ENCODE measurements at regions not wholly inside any gene's neighbourhood (a gene's known extent, or its start where the extent isn't known, plus 50 kb on each side); places are given as distances from the start of the nearest gene placed in this dataset.

DNA sequence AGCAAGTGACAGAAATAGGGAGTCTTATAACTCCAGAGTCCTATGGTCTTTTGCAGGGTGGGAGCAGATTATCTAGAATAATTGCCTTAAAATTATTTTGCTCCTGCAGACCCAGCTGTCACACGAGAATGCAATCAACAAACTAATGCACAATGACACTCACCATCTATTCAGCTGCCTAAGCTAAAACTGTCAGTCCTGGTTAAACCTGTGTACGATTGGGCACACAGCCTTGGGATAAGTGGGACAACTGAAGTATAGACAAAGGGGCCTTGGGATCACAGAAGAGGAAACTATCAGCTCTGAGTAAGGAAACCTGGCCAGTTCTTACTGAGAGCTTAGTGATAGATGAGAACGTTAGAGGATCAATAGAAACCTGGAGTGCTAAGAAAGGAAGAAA is 595.9 kb upstream of the KIRREL3 start:
- no peaks in the 10 kb centered on the region for H4K20me1 ChIP-seq (replicated peaks; ENCODE audit: insufficient read depth)
- DNase-seq (ENCODE audit: low spot score) = no peak
- Mint-ChIP-seq H3K4me3 (no peak overlapping the region), H3K4me1 (peaks cover 6% of the 10 kb centered on the region), H3K27ac (no peak overlapping the region), H3K36me3 (ENCODE audit: low read depth) (no peaks in the 10 kb centered on the region), H3K27me3 (ENCODE audit: insufficient read depth, low read depth, poor library complexity) (peaks cover 2% of the 10 kb centered on the region), H3K9me3 (no peaks in the 10 kb centered on the region)
- H3K9me2 ChIP-seq (ENCODE audit: insufficient read depth) = peaks cover 9% of the 10 kb centered on the region
- no peaks in the 10 kb centered on the region for H3K79me2 ChIP-seq (replicated peaks; ENCODE audit: insufficient read depth)
- no peak overlapping the region for H3K4me2 ChIP-seq
- H2AFZ ChIP-seq = no peak overlapping the region
- no peak overlapping the region for H3K4me3 ChIP-seq
- TF ChIP-seq ZNF114 (CRISPR knock-in tag; IDR thresholded peaks at IDR 0.05) (no peak), CREB1 (CRISPR knock-in tag; IDR thresholded peaks at IDR 0.05; ENCODE audit: low read depth) (no peak), STAT1 (IDR thresholded peaks at IDR 0.05; ENCODE audit: unreplicated experiment) (no peak), EZH2 (IDR thresholded peaks at IDR 0.05; ENCODE audit: low read depth, unreplicated experiment) (no peak), JUNB (IDR thresholded peaks at IDR 0.05; ENCODE audit: unreplicated experiment) (no peak), POLR2AphosphoS5 (IDR thresholded peaks at IDR 0.05; ENCODE audit: low read depth) (no peak), ZNF331 (CRISPR knock-in tag; IDR thresholded peaks at IDR 0.05; ENCODE audit: low read depth) (no peak), EZH2phosphoT487 (IDR thresholded peaks at IDR 0.05; ENCODE audit: unreplicated experiment) (no peak)
- TF ChIP-seq, protein P1, sequence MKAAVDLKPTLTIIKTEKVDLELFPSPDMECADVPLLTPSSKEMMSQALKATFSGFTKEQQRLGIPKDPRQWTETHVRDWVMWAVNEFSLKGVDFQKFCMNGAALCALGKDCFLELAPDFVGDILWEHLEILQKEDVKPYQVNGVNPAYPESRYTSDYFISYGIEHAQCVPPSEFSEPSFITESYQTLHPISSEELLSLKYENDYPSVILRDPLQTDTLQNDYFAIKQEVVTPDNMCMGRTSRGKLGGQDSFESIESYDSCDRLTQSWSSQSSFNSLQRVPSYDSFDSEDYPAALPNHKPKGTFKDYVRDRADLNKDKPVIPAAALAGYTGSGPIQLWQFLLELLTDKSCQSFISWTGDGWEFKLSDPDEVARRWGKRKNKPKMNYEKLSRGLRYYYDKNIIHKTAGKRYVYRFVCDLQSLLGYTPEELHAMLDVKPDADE (IDR thresholded peaks at IDR 0.05) = no peak
- TF ChIP-seq, protein P2, sequence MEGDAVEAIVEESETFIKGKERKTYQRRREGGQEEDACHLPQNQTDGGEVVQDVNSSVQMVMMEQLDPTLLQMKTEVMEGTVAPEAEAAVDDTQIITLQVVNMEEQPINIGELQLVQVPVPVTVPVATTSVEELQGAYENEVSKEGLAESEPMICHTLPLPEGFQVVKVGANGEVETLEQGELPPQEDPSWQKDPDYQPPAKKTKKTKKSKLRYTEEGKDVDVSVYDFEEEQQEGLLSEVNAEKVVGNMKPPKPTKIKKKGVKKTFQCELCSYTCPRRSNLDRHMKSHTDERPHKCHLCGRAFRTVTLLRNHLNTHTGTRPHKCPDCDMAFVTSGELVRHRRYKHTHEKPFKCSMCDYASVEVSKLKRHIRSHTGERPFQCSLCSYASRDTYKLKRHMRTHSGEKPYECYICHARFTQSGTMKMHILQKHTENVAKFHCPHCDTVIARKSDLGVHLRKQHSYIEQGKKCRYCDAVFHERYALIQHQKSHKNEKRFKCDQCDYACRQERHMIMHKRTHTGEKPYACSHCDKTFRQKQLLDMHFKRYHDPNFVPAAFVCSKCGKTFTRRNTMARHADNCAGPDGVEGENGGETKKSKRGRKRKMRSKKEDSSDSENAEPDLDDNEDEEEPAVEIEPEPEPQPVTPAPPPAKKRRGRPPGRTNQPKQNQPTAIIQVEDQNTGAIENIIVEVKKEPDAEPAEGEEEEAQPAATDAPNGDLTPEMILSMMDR (conservative IDR thresholded peaks at IDR 0.05; ENCODE audit: low read depth in 2 of 2) = no peak
- no peaks in the 10 kb centered on the region for H3K36me3 ChIP-seq (ENCODE audit: insufficient read depth)
- no peaks in the 10 kb centered on the region for H3F3A ChIP-seq (replicated peaks; ENCODE audit: low read depth)
- H3K4me1 ChIP-seq (ENCODE audit: insufficient read depth) = peaks cover 6% of the 10 kb centered on the region; the same call in 1 of the 2 replicates
- no peaks in the 10 kb centered on the region for H3K27me3 ChIP-seq (ENCODE audit: insufficient read depth)
- no peak overlapping the region for H3K27ac ChIP-seq (ENCODE audit: low read depth)
- no peak for ATAC-seq

DNA sequence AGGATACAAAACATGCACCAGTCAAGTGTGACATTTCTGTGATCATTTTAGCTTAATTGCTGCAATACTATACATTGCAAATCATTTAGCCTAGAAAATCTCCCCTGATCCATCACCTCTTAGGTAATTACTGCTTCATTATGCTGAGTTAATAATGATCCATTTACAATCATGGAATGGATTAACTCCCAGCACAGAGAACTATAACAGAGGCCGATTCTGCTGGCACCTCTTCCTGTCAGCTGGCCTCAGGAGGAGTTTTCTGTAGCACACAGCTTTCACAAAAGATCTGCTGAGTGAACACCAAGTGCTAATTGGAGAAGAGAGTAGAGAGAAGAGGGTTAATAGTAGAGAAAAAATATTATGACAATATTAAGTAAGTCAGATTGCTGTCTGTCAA is 591.8 kb upstream of the KIRREL3 start:
- DNase-seq (ENCODE audit: low spot score) = no peak
- no peaks in the 10 kb centered on the region for H3F3A ChIP-seq (replicated peaks; ENCODE audit: low read depth)
- no peaks in the 10 kb centered on the region for H3K9me3 Mint-ChIP-seq
- no peaks in the 10 kb centered on the region for H3K36me3 Mint-ChIP-seq (ENCODE audit: low read depth)
- peaks cover 4% of the 10 kb centered on the region for H3K9me2 ChIP-seq (ENCODE audit: insufficient read depth)
- no peaks in the 10 kb centered on the region for H3K79me2 ChIP-seq (replicated peaks; ENCODE audit: insufficient read depth)
- H3K27me3 Mint-ChIP-seq (ENCODE audit: insufficient read depth, low read depth, poor library complexity) = no peaks in the 10 kb centered on the region
- H3K36me3 ChIP-seq (ENCODE audit: insufficient read depth) = no peaks in the 10 kb centered on the region
- H3K27ac Mint-ChIP-seq = no peak overlapping the region
- no peaks in the 10 kb centered on the region for H4K20me1 ChIP-seq (replicated peaks; ENCODE audit: insufficient read depth)
- H3K27me3 ChIP-seq (ENCODE audit: insufficient read depth) = no peaks in the 10 kb centered on the region
- H3K4me1 ChIP-seq (ENCODE audit: insufficient read depth) = no peaks in the 10 kb centered on the region
- H3K4me1 Mint-ChIP-seq = no peaks in the 10 kb centered on the region
- no peak overlapping the region for H3K4me3 Mint-ChIP-seq
- H2AFZ ChIP-seq = no peak overlapping the region
- H3K27ac ChIP-seq (ENCODE audit: low read depth) = no peak overlapping the region
- ATAC-seq = no peak
- H3K4me3 ChIP-seq = no peak overlapping the region
- H3K4me2 ChIP-seq = no peak overlapping the region
- TF ChIP-seq, protein P3, sequence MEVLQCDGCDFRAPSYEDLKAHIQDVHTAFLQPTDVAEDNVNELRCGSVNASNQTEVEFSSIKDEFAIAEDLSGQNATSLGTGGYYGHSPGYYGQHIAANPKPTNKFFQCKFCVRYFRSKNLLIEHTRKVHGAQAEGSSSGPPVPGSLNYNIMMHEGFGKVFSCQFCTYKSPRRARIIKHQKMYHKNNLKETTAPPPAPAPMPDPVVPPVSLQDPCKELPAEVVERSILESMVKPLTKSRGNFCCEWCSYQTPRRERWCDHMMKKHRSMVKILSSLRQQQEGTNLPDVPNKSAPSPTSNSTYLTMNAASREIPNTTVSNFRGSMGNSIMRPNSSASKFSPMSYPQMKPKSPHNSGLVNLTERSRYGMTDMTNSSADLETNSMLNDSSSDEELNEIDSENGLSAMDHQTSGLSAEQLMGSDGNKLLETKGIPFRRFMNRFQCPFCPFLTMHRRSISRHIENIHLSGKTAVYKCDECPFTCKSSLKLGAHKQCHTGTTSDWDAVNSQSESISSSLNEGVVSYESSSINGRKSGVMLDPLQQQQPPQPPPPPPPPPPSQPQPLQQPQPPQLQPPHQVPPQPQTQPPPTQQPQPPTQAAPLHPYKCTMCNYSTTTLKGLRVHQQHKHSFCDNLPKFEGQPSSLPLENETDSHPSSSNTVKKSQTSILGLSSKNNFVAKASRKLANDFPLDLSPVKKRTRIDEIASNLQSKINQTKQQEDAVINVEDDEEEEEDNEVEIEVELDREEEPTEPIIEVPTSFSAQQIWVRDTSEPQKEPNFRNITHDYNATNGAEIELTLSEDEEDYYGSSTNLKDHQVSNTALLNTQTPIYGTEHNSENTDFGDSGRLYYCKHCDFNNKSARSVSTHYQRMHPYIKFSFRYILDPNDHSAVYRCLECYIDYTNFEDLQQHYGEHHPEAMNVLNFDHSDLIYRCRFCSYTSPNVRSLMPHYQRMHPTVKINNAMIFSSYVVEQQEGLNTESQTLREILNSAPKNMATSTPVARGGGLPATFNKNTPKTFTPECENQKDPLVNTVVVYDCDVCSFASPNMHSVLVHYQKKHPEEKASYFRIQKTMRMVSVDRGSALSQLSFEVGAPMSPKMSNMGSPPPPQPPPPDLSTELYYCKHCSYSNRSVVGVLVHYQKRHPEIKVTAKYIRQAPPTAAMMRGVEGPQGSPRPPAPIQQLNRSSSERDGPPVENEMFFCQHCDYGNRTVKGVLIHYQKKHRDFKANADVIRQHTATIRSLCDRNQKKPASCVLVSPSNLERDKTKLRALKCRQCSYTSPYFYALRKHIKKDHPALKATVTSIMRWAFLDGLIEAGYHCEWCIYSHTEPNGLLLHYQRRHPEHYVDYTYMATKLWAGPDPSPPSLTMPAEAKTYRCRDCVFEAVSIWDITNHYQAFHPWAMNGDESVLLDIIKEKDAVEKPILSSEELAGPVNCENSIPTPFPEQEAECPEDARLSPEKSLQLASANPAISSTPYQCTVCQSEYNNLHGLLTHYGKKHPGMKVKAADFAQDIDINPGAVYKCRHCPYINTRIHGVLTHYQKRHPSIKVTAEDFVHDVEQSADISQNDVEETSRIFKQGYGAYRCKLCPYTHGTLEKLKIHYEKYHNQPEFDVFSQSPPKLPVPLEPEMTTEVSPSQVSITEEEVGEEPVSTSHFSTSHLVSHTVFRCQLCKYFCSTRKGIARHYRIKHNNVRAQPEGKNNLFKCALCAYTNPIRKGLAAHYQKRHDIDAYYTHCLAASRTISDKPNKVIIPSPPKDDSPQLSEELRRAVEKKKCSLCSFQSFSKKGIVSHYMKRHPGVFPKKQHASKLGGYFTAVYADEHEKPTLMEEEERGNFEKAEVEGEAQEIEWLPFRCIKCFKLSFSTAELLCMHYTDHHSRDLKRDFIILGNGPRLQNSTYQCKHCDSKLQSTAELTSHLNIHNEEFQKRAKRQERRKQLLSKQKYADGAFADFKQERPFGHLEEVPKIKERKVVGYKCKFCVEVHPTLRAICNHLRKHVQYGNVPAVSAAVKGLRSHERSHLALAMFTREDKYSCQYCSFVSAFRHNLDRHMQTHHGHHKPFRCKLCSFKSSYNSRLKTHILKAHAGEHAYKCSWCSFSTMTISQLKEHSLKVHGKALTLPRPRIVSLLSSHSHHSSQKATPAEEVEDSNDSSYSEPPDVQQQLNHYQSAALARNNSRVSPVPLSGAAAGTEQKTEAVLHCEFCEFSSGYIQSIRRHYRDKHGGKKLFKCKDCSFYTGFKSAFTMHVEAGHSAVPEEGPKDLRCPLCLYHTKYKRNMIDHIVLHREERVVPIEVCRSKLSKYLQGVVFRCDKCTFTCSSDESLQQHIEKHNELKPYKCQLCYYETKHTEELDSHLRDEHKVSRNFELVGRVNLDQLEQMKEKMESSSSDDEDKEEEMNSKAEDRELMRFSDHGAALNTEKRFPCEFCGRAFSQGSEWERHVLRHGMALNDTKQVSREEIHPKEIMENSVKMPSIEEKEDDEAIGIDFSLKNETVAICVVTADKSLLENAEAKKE (CRISPR knock-in tag; IDR thresholded peaks at IDR 0.05) = no peak

All from GM23338 (cell line).